H1 (cell line): ENCODE measurements at regions not wholly inside any gene's neighbourhood (a gene's known extent, or its start where the extent isn't known, plus 50 kb on each side); places are given as distances from the start of the nearest gene placed in this dataset.

Experiments used
- CTCF ChIA-PET: fragments of 300-600 bp; sonication (Branson Sonifier 250); formaldehyde crosslinking; loops from one replicate; lab custom pipeline; 2021; ENCODE audit not compliant: partially characterized antibody; lab: Charles Lee
- POLR2A ChIA-PET: fragments of 300-600 bp; sonication (Branson Sonifier 250); formaldehyde crosslinking; loops from one replicate; lab custom pipeline; 2021; ENCODE audit warnings: inconsistent platforms; ENCODE audit not compliant: partially characterized antibody; lab: Charles Lee
- DNase-seq, 2 experiments: peaks; one replicate each; pipeline versions ENCODE4 v3.0.0 to v3.0.0-alpha.2; 2010 to 2022; ENCODE audit warnings: low spot score in 2 of 2, low read depth in 1 of 2, mixed read lengths in 1 of 2
- FAIRE-seq: peaks from 2 replicates; lab custom pipeline; 2011; peaks lifted over from hg19 to GRCh38; lab: Jason Lieb, UNC
- H2AFZ ChIP-seq: 2 replicates; pipeline ENCODE4 v1.8.1; 2012; ENCODE audit warnings: low read length, inconsistent platforms
- H2AK5ac ChIP-seq: 2 replicates; pipeline ENCODE4 v1.6.1; 2013; ENCODE audit warnings: low read depth, low read length
- H2BK120ac ChIP-seq: replicated peaks from 2 replicates; pipeline ENCODE3; 2013; ENCODE audit warnings: low read depth, low read length, inconsistent platforms
- H2BK12ac ChIP-seq: 2 replicates; pipeline ENCODE4 v1.6.1; 2013; ENCODE audit warnings: low read depth, low read length
- H2BK15ac ChIP-seq: 2 replicates; pipeline ENCODE4 v1.6.1; 2013; ENCODE audit warnings: low read length
- H2BK20ac ChIP-seq: 2 replicates; pipeline ENCODE4 v1.6.1; 2013; ENCODE audit warnings: low read length
- H2BK5ac ChIP-seq: 2 replicates; pipeline ENCODE4 v1.6.1; 2013; ENCODE audit warnings: low read depth, low read length
- H3K14ac ChIP-seq: 2 replicates; pipeline ENCODE4 v1.6.1; 2013; ENCODE audit warnings: inconsistent platforms; ENCODE audit not compliant: insufficient read length
- H3K18ac ChIP-seq: 2 replicates; pipeline ENCODE4 v1.6.1; 2013; ENCODE audit warnings: low read length; ENCODE audit errors: extremely low read depth
- H3K23ac ChIP-seq: 2 replicates; pipeline ENCODE4 v1.6.1; 2013; ENCODE audit warnings: inconsistent platforms; ENCODE audit not compliant: insufficient read length
- H3K23me2 ChIP-seq: 2 replicates; pipeline ENCODE4 v1.6.1; 2013; ENCODE audit warnings: low read depth, low read length
- H3K27ac ChIP-seq: 2 replicates; pipeline ENCODE4 v1.6.1; 2011; ENCODE audit warnings: low read depth, low read length, inconsistent platforms
- H3K27me3 ChIP-seq, 4 experiments: replicated peaks in 1 of 4; 1 replicate in 1 of 4; 2 replicates in 3 of 4; pipeline versions ENCODE4 v1.6.1 to v1.8.1; 2011 to 2013; ENCODE audit warnings: low read length in 3 of 4, mild to moderate bottlenecking in 3 of 4, inconsistent platforms in 2 of 4, mixed read lengths in 2 of 4, moderate library complexity in 1 of 4; ENCODE audit not compliant: control insufficient read depth in 3 of 4, insufficient read depth in 3 of 4; ENCODE audit errors: extremely low read depth in 1 of 4
- H3K36me3 ChIP-seq, 4 experiments: 2 replicates each; pipeline versions ENCODE4 v1.6.1 to v1.8.1; 2011 to 2013; ENCODE audit warnings: mild to moderate bottlenecking in 4 of 4, low read length in 3 of 4, moderate library complexity in 2 of 4, control low read depth in 1 of 4, inconsistent platforms in 1 of 4; ENCODE audit not compliant: insufficient read depth in 4 of 4, control insufficient read depth in 2 of 4
- H3K4ac ChIP-seq: replicated peaks from 2 replicates; pipeline ENCODE3; 2013; ENCODE audit warnings: low read length, low read depth, mixed read lengths, inconsistent platforms; ENCODE audit not compliant: insufficient read length
- H3K4me1 ChIP-seq, 4 experiments: replicated peaks in 1 of 4; 1 replicate in 1 of 4; 2 replicates in 3 of 4; pipeline versions ENCODE4 v1.6.1 to v1.8.1; 2011 to 2013; ENCODE audit warnings: low read length in 3 of 4, inconsistent platforms in 2 of 4, mixed read lengths in 1 of 4; ENCODE audit not compliant: insufficient read depth in 4 of 4, control insufficient read depth in 3 of 4
- H3K4me2 ChIP-seq, 2 experiments: 2 replicates each; pipeline versions ENCODE4 v1.6.1 to v1.8.1; 2011 to 2013; ENCODE audit warnings: low read depth in 2 of 2, low read length in 2 of 2, control low read depth in 1 of 2, inconsistent platforms in 1 of 2, mild to moderate bottlenecking in 1 of 2; ENCODE audit not compliant: insufficient read depth in 1 of 2
- H3K4me3 ChIP-seq, 4 experiments: fragments of 200-600, 300-600 bp in 1 of 4; sonication (generic), shearing (Covaris generic), sonication (Bioruptor Twin) in 1 of 4; 2 replicates each; pipeline versions ENCODE4 v1.5.1 to v1.8.1; 2011 to 2016; ENCODE audit warnings: low read length in 4 of 4, low read depth in 3 of 4, control low read depth in 2 of 4, inconsistent platforms in 2 of 4, mild to moderate bottlenecking in 2 of 4, mixed read lengths in 1 of 4, moderate library complexity in 1 of 4; ENCODE audit not compliant: insufficient read depth in 2 of 4; ENCODE audit errors: extremely low read depth in 1 of 4
- H3K56ac ChIP-seq: replicated peaks from 2 replicates; pipeline ENCODE3; 2013; ENCODE audit warnings: low read depth, mild to moderate bottlenecking, mixed read lengths, low read length, inconsistent platforms; ENCODE audit not compliant: insufficient read length
- H3K79me1 ChIP-seq: 2 replicates; pipeline ENCODE4 v1.6.1; 2013; ENCODE audit warnings: low read depth, low read length, control low read depth
- H3K79me2 ChIP-seq, 2 experiments: 2 replicates each; pipeline versions ENCODE4 v1.6.1 to v1.8.1; 2012 to 2013; ENCODE audit warnings: low read length in 2 of 2, mild to moderate bottlenecking in 2 of 2, inconsistent platforms in 1 of 2; ENCODE audit not compliant: insufficient read depth in 2 of 2, control insufficient read depth in 1 of 2
- H3K9ac ChIP-seq, 4 experiments: replicated peaks in 1 of 4; 1 replicate in 1 of 4; 2 replicates in 3 of 4; pipeline versions ENCODE4 v1.6.1 to v1.8.1; 2011 to 2013; ENCODE audit warnings: low read depth in 3 of 4, low read length in 3 of 4, control low read depth in 2 of 4, mild to moderate bottlenecking in 2 of 4, moderate library complexity in 2 of 4, inconsistent platforms in 1 of 4; ENCODE audit errors: extremely low read depth in 1 of 4
- H3K9me3 ChIP-seq, 2 experiments: 2 replicates each; pipeline versions ENCODE4 v1.6.1 to v1.8.1; 2012 to 2013; ENCODE audit warnings: mild to moderate bottlenecking in 2 of 2, moderate library complexity in 2 of 2, control low read depth in 1 of 2, inconsistent platforms in 1 of 2, low read depth in 1 of 2, low read length in 1 of 2, mixed read lengths in 1 of 2; ENCODE audit not compliant: insufficient read depth in 2 of 2
- H4K20me1 ChIP-seq, 2 experiments: replicated peaks in 1 of 2; 2 replicates each; pipeline versions ENCODE3 to v1.8.1; 2011 to 2013; ENCODE audit warnings: inconsistent platforms in 2 of 2, low read length in 2 of 2, mild to moderate bottlenecking in 1 of 2; ENCODE audit not compliant: insufficient read depth in 2 of 2, control insufficient read depth in 1 of 2
- H4K5ac ChIP-seq: 2 replicates; pipeline ENCODE4 v1.6.1; 2013; ENCODE audit warnings: low read length, low read depth, mixed read lengths, inconsistent platforms; ENCODE audit not compliant: insufficient read length
- H4K8ac ChIP-seq: 2 replicates; pipeline ENCODE4 v1.8.0; 2013; ENCODE audit warnings: mild to moderate bottlenecking, moderate library complexity, low read length, inconsistent platforms; ENCODE audit not compliant: insufficient read depth; ENCODE audit errors: extremely low read depth
- H4K91ac ChIP-seq: replicated peaks from 2 replicates; pipeline ENCODE3; 2013; ENCODE audit warnings: low read length, mixed read lengths, inconsistent platforms; ENCODE audit not compliant: insufficient read length
- ASH2L ChIP-seq: fragments of 200-600, 300-600 bp; sonication (generic); IDR thresholded peaks from one replicate; pipeline ENCODE4 v1.7.1; 2017; ENCODE audit warnings: low read length
- CBX8 ChIP-seq: fragments of 300-800, 300-1000 bp; sonication (generic); IDR thresholded peaks from 2 replicates; pipeline ENCODE4 v1.7.1; 2016; ENCODE audit warnings: low read depth, low read length, borderline replicate concordance
- CHD1 ChIP-seq: IDR thresholded peaks from 2 replicates; pipeline ENCODE4 v1.6.1; 2012; ENCODE audit warnings: low read depth, low read length, improper control_type of control experiment
- FOSL1 ChIP-seq: IDR thresholded peaks from 2 replicates; pipeline ENCODE4 v1.6.1; 2011; ENCODE audit warnings: mild to moderate bottlenecking, low read depth, low read length, moderate library complexity; ENCODE audit not compliant: insufficient read depth
- HDAC2 ChIP-seq, 2 experiments: fragments of 300-600 bp in 1 of 2; sonication (generic) in 1 of 2; IDR thresholded peaks; 2 replicates each; pipeline ENCODE4 v1.6.1; 2011 to 2012; ENCODE audit warnings: low read depth in 2 of 2, low read length in 2 of 2, mild to moderate bottlenecking in 2 of 2, moderate library complexity in 2 of 2, borderline replicate concordance in 1 of 2, inconsistent platforms in 1 of 2
- JUND ChIP-seq: IDR thresholded peaks from 2 replicates; pipeline ENCODE4 v1.6.1; 2011; ENCODE audit warnings: mild to moderate bottlenecking, improper control_type of control experiment, low read length
- KDM5A ChIP-seq: fragments of 200-600 bp; IDR thresholded peaks from 2 replicates; pipeline ENCODE4 v1.7.1; 2012; ENCODE audit warnings: mild to moderate bottlenecking, low read length, inconsistent platforms, mixed read lengths
- NANOG ChIP-seq: IDR thresholded peaks from 2 replicates; pipeline ENCODE4 v1.6.1; 2011; ENCODE audit warnings: low read length, low read depth, mild to moderate bottlenecking, inconsistent platforms; ENCODE audit not compliant: insufficient read depth, poor library complexity, severe bottlenecking
- SIRT6 ChIP-seq: IDR thresholded peaks from one replicate; pipeline ENCODE4 v1.7.1; 2012; ENCODE audit warnings: low read length, inconsistent platforms
- TAF1 ChIP-seq: IDR thresholded peaks from 2 replicates; pipeline ENCODE4 v1.6.1; 2011; ENCODE audit warnings: mild to moderate bottlenecking, low read depth, low read length
- WGBS, 2 experiments: shearing (Covaris generic) in 1 of 2; methylation state at CpG; one replicate each; pipeline versions ENCODE4 v1.1.6 to v1.1.7; 2013 to 2015; ENCODE audit warnings: low lambda C conversion rate in 2 of 2, mixed read lengths in 2 of 2, inconsistent platforms in 1 of 2, low coverage in 1 of 2, missing lambda C conversion rate in 1 of 2; ENCODE audit not compliant: insufficient replicate concordance in 2 of 2, insufficient coverage in 1 of 2, insufficient read length in 1 of 2; ENCODE audit errors: extremely low coverage in 1 of 2, missing lambda C conversion rate in 1 of 2; 5-methylcytosine and 5-hydroxymethylcytosine counted together
- TF ChIP-seq, protein P1 (sequence below): IDR thresholded peaks from 2 replicates; pipeline ENCODE4 v1.6.1; 2012; ENCODE audit warnings: low read length, inconsistent platforms

DNA sequence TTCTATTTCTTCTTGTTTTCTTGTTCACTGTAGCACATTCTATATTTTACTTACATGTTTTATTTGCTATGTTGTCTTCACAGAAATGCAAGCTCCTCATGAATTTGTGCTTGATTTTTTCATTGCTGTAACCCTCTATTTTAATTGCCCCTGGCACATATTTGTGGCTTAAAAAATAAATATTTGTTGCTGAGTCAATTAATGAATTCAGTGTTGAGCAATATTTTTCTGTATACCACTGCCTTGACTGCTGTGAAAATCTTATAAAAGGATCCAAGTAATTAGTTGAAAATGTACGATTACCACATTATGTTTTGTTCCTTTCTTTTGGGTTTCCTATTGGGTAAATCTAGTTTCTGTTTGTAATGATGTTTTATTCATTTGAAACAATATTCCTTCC, 68.5 kb downstream of the FAM47A start:
- Histone ChIP-seq H3K79me1 (no peaks in the 10 kb centered on the region), H3K4me1 (no peaks in the 10 kb centered on the region), H3K56ac (no peak overlapping the region), H2BK12ac (no peak overlapping the region), H2BK120ac (no peak overlapping the region), H3K27me3 (no peaks in the 10 kb centered on the region), H3K23ac (no peak overlapping the region), H3K23me2 (no peaks in the 10 kb centered on the region), H4K5ac (no peak overlapping the region), H3K79me2 (no peaks in the 10 kb centered on the region), H4K8ac (no peak overlapping the region), H3K18ac (no peak overlapping the region), H2AK5ac (no peak overlapping the region), H2AFZ (no peak overlapping the region), H3K4me3 (no peak overlapping the region), H4K91ac (no peak overlapping the region), H3K36me3 (no peaks in the 10 kb centered on the region), H3K4me2 (no peak overlapping the region), H3K27ac (no peak overlapping the region), H3K14ac (no peak overlapping the region), H3K9me3 (no peaks in the 10 kb centered on the region), H4K20me1 (no peaks in the 10 kb centered on the region), H3K4ac (no peak overlapping the region), H2BK5ac (no peak overlapping the region), H2BK20ac (no peak overlapping the region), H2BK15ac (no peak overlapping the region), H3K9ac (no peak overlapping the region)
- DNase-seq (no peak), FAIRE-seq (no peak)
- ChIA-PET POLR2A (no interaction called here), CTCF (no interaction called here)
- 100% methylated on average over 1 of the region's 1 CpG; no CpG with 5 or more reads in 1 of the 2 experiments for WGBS, 2 experiments
- no peak for TF ChIP-seq KDM5A
- TF ChIP-seq SIRT6, result no peak
- no peak for TF ChIP-seq CHD1
- TF ChIP-seq JUND, result no peak
- TF ChIP-seq, protein P1, sequence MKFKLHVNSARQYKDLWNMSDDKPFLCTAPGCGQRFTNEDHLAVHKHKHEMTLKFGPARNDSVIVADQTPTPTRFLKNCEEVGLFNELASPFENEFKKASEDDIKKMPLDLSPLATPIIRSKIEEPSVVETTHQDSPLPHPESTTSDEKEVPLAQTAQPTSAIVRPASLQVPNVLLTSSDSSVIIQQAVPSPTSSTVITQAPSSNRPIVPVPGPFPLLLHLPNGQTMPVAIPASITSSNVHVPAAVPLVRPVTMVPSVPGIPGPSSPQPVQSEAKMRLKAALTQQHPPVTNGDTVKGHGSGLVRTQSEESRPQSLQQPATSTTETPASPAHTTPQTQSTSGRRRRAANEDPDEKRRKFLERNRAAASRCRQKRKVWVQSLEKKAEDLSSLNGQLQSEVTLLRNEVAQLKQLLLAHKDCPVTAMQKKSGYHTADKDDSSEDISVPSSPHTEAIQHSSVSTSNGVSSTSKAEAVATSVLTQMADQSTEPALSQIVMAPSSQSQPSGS, result no peak
- TF ChIP-seq HDAC2 (IDR thresholded peaks at IDR 0.05; ENCODE audit: borderline replicate concordance in 1 of 2, low read depth in 2 of 2, low read length in 2 of 2), result no peak
- TF ChIP-seq TAF1, result no peak
- no peak for TF ChIP-seq CBX8
- TF ChIP-seq FOSL1, result no peak
- no peak for TF ChIP-seq NANOG
- TF ChIP-seq ASH2L, result no peak
